GM21367 (cell line): ENCODE measurements at regions not wholly inside any gene's neighbourhood (a gene's known extent, or its start where the extent isn't known, plus 50 kb on each side); places are given as distances from the start of the nearest gene placed in this dataset.

Experiments used
- ATAC-seq: cut with Tn5 transposase; IDR thresholded peaks from one replicate; pipeline ENCODE4 v1.9.1; 2021; ENCODE audit not compliant: unreplicated experiment

DNA sequence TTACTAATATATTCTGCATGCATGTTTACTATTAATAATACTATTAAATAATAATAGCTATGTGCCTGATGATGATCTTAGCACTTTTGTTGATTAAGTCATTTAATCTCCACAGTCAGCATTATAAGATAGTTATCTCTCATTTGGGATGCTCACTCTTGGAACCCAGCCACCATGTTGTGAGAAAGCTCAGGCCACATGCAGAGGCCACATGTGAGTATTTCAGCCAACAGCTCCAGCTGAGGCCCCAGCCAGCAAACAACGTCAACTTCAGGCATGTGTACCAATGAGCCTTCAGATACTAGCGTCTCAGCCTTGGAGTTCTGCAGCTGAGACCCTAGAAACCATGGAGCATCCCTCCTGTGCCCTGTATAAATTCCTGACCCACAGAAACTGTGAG is 798.1 kb upstream of the LRRC4C start:
- no peak for ATAC-seq

DNA sequence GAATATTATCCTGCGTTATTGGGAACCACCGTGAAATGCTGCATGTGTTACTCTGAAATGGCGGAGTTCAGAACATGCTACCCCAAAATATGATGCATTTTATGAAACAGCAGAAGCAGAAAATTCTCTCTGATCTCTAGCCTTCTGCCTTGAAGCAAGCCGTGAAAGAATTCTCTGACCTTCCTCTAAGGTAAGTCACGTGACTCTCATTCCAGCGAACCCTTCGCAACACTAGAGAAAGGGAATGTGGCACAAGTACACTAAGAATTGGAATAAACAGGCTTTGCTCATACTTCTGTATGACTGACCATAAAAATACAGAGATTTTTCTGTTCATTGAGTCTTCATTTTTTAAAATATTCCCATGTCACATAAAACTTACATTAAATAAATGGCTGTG is 805.6 kb upstream of the LRRC4C start:
- no peak for ATAC-seq

DNA sequence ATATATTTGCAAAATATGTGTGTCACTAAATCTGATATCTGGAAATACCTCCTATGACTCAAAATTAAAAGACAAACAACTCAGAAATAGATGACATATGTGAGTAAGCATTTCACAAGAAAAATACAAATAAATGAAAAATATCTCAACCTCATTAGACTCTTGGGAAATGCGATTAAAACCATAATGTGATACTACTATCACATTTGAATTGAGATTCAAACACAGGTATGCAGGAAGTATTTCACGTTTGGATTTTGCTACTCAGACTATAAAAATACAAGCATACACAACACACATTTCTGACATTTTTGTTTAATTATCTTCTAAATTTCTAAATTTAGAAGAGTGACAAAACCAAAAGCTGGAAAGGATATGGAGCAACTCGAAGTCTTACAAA is 811.9 kb upstream of the LRRC4C start:
- no peak for ATAC-seq

DNA sequence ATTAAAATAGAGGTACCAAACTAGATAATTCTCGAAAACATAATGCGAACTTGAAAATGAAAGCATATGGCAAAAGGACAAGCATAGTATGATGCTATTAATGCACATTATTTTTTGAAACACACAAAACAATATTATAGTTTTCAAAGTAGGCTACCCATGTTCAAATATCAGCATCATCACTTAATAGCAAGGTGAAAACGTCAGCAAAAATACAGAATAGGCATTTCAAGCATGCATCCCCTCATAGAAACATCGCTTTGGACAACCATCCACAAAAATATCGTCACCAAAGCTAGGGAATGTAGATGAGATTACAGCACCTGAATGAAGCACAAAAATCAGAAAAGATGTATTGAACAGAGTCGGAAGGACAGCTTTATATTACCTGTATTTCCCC is 814.5 kb upstream of the LRRC4C start:
- ATAC-seq: no peak

DNA sequence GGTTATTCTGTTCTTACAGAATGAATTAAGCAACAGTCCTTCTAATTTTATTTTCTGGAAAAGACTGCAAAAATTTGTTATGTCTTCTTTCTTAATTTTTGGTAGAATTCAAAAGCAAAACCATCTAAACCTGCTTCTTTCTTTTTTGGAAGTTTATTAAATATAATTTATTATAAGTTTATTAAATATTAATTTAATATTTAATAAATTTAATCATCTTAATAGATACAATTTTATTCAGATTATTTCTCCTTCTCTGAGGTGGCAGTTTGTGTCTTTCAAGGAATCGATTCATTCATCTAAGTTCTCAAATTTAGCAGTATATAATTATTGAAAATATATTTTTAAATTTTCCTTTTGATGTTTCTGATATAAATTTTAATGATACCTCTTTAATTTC is 837.5 kb upstream of the LRRC4C start:
- no peak for ATAC-seq

DNA sequence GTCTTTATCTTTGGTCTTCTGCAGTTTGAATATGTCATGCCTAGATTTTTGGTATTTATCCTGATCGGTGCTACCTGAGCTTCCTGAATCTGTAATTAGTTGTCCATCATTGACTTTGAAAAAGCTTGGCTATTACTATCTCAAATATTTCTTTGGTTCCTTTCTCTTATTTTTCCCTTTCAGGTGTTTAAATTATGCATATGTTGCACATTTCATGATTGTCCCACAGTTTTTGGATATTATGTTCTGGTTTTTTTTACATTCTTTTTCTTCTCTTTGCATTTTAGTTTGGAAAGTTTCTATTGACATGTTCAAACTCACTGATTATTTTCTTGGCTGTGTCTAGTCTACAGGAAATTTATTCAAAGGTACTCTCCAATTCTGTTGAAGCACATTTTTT is 840.3 kb upstream of the LRRC4C start:
- no peak for ATAC-seq

DNA sequence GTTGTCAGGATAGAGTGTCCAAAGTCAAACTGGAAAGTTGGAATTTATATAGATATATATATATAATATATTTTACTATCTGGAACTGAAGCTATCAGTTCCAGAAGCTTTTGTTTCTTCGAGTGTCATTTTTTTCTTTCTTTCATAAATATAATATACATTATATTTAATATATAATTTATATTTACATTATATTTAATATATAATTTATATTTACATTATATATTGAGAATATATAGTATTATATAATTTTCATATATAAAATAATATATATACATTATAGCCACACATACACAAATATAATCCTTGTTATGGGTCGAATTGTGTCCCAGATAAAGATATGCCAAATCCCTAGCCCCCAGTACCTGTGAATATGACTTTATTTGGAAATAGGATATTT is 842.3 kb upstream of the LRRC4C start:
- no peak for ATAC-seq

DNA sequence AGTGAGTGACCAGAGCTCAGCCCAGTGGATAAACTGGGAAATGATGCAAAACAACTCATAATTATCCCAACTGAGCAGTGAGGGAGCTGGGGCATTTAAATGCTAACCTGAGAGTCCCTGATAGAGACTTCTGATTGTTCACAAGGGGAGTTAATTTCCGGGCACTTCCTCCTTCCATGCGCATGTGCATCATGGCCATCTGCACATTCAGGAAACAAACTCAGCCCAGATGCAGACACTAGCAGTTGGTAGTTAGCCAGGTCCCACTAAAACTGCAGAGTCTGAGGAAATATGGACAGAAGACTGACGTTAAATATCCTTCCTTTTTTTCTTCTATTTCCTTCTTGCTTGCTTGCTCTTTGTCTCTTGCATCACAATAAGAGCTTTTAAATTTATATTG is 852.1 kb upstream of the LRRC4C start:
- no peak for ATAC-seq

DNA sequence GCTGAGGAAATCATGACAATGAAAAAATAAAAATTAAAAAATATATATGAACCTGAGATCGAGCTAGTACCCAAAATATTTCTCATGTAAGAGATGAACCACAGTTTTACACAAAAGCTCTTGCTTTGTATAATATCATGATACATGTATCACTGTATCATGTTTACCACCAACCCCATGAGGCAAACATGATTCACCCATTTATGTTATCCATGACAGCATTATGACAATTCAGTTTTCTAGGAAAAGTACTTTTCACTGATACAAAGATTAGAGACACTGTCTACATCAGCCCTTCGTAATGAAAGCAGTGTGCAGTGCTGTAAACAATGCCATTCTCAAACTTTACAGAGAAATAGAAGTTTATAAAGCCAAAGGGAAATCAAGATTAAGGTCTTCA is 852.5 kb upstream of the LRRC4C start:
- ATAC-seq: no peak

DNA sequence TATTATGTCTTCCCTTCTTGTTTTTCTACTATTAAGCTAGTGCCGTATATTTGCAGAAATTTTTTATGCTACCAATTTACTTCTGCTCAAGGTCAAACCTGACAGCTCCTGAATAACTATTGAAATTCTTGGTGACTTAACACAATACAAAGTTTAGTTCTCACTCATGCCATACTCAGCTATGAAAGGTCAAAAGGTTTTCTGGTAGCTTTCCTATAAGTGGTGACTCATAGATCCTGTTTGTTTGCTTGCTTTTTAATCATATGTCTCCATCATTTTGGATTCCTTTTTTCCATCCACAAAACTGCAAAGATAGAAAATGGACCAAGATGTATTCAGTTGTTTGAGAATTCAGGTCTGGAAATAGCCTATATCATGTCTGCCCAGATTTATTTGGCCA is 855.8 kb upstream of the LRRC4C start:
- ATAC-seq: no peak

DNA sequence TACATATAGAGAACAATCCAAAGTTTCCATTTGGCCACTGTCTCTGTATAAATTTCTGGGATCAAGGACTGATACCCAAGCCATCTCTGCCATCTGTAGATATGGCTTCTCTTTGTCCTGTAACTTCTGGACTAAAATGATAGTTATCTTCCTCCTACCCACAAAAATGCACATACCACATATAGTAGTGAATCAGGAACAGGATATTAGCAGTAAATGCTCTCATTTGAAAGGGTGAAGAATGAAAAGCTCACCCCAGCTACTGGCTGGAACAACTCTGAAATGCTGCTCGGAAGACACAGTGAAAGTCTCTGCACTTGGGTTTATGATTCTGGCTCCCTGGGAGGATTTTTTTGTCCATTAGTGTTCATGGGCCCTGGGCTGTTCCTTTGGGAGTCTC is 856.4 kb upstream of the LRRC4C start:
- ATAC-seq: no peak

DNA sequence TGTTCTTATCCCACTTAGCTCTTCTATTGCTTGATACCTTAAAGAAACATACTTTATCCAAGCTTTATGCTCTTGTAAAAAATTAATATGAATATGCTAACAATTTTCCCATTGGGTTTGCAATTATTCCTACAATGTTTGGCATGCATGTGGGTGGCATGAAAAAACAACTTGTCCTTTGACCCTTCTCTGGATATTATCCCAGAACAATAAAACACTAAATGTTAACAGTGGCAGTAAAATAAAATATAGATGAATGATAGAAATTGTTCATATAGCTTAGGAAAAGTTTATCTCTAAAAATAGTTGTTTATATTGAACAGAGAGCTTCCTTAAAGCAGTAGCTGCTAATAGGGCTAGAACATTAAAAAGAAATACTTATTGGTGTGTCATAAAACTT is 860.5 kb upstream of the LRRC4C start:
- no peak for ATAC-seq

DNA sequence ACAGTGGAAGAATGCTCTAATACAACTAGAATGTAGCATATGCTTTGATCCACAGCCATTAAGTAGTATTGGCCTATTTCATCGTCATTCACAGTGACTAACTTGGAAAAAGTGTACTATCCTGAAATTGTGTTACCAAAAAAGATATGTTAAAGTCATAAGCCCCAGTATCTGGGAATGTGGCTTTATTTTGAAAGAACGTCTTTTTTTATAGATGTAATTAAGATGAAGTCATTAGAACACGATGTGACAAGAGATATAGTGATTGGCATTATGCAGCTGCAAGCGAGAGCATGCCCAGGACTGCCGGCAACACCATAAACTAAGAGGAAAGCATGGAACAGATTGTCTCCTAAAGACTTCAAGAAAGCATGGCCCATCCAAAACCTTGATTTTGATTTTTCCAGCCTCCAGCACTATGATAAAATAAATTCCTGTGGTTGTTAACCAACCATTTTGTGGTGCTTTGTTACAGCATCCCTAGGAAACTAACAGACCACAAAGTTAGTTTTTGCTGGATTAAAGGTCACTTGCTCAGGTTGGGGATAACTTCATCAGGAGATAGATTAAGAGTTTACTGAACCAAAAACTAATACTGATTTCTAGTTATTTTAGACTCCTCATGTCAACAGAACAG is 870.6 kb upstream of the LRRC4C start:
- ATAC-seq: no peak

DNA sequence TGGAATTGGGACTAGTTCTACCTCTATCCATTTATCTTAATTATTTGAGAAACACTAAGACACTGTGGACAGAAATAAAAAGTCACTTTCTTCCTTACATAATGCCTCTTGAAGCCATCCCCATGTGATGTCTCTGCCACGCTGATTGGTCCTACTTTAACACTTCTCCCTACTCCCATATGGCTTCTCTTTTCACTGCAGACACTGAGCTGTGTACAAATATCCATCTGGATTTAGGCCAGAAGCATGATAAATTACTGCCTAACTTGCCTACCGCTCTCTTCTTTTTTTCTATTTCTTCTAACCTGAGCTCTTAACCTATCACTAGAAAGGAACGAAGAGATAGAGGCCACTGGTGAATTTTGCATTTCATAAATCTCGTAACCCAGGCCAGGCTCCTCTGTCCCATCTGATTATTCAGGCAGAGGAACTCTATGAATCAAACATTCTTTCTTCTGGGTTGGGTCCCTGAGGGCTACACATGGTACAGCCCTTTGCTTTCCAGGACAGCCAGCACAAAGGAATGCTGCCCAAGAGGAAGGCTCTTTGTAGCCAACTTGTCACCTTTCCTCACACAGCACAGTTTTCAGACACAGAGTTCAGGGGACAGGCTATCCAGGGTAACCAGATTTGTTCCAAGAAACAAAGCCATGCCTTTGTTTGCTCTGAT is 878.5 kb upstream of the LRRC4C start:
- no peak for ATAC-seq

DNA sequence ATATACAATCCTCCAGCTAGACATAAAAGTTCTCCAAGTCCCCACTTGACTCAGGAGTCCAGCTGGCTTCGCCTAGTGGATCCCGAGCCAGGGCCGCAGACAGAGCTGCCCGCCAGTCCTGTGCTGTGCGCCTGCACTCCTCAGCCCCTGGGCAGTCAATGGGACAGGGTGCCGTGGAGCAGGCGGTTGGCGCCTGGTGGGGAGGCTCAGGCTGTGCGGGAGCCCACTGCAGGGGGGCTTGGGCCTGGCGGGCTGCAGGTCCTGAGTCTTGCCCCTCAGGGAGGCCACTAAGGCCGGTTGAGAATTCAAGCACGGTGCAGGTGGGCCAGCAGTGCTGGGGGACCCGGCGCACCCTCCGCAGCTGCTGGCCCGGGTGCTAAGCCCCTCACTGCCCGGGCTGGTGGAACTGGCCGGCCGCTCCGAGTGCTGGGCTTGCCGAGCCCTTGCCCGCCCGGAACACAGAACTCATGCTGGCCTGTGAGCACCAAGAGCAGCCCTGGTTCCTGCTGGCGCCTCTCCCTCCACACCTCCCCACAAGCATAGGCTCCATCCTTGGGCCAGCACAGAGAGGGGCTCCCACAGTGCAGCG is 884.8 kb upstream of the LRRC4C start:
- ATAC-seq: no peak

DNA sequence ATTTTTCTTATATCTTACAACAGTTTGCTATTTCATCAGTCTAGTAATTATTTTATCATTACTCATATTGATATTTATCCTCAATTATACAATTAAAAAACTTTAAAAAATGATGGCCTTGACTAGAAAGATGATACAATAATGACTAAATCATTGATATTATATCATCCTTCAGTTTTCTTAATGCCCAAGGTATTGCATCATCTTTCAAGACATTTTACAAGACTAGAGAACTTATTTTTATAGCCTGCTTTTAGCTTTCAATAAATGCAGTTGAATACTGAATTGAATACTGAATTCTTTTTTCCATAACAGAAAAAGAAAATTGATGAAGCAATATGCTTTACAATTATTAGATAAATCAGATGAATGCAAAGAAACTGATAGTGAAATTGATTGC is 886.5 kb upstream of the LRRC4C start:
- ATAC-seq: no peak

DNA sequence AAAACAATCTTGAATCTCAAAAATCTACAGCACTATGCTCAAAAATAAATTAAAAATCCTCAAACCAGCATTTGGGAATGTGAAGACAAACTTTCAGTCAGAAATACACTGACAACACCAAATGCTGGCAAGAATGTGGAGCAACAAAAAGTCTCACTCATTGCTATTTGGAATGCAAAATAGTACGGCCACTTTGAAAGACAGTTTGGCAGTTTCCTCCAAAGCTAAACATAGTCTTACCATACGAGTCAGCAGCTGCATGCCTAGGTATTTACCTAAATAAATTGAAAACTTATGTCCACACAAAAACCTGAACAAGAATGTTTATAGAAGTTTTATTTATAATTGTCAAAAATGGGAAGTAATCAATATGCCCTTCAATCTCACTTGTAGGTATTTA is 904.2 kb upstream of the LRRC4C start:
- ATAC-seq: no peak

DNA sequence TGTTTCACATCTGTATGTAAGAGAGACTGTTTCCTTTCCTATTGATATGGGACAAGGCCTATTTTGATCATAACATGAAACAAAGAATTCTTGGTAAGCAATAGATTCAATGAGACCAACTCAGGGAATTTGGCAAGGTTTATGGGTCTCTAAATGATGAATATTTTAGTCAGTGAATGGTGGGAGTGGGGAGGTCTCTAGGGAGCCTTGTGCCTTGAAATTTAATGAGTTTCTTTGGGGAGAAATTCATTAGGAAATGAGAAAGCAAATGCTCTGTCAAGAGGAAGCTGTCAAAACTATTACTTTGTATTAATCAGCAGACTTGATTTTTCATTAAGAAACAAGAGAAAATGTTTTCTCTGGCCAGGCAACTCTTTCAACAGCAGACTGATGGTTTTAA is 921.7 kb upstream of the API5 start:
- no peak for ATAC-seq

DNA sequence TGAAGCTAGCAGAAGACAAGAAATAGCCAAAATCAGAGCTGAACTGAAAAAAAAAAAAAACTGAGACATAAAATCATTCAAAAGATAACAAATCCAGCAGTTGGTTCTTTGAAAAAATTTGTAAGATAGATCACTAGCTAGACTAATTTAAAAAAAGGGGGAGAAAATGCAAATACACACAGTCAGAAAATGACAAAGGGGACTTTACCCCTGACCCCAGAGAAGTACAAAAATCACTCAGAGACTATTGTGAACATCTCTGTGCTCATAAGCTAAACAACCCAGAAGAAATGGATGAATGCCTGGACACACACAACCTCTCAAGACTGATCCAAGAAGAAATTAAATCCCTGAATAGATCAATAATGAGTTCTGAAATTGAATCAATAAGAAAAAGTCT is 914.3 kb upstream of the API5 start:
- ATAC-seq: no peak

DNA sequence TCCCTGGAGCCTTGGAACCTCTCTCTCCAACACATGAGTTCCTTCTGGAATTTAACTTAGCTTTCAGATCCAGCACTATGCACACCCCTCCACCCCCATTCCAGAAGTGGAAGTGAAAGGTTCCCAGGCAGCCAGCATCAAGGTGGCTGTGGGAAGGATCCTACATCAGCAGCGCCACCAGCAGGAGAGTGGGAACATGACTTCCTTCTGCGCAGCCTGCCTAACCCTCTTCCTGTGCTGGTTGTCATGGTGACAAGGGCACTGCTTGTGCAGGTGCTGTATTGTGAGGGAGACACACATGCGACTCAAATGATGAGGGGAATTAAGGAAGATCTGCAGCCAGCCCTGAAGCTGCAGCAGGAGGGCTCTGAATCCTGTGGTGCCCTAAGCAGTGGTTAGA is 904.5 kb upstream of the API5 start:
- no peak for ATAC-seq

DNA sequence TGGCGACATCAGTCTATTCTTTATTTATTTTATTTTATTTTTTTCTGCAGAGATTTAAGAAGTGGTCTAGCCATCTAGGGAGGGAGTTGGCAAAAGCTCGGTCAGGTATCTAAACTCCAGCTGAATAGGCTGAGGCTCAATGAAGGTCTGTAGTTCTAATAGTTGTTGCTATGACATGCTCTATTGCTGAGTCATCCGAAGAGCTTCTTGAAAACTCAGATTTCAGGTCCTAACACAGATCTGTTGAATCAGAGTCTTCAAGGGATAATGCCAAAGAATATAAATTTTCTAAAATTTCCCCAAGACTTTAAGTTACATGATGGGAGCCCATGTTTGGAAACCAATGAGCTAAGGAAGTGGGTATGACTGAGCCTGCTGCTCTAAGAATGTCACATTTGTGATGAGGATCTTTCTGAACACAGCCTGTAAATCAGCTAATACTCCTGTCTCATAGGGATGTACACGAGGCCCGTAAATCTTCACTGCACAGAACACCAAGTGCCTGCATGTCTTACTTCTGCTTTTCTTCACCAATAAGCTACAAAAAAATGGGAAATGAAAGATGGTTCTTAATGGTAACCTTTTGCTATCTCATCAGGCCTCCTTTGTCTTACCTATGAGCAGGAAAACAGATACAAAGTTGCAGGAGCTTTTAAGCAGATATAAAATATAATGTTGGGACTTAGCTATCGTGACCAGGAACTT is 901.4 kb upstream of the API5 start:
- ATAC-seq: no peak

DNA sequence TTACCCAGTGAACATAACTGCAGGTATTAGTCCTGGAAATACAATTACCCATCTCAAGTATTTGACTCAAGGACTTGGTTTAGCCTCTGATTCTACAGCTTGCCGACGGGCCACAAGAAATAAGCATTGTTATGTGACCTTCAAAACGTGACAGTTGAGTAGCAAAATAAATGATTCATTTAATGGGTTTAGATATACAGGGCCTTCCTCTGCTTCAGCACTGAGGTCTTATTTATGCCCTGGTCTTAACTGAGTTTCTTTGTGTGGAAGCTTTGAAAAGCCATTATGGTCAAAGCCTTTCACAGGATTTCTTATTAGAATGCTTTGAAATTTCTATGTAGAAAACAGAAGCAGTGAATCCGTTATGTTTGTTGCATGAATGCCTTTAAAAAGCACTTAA is 899.2 kb upstream of the API5 start:
- ATAC-seq: no peak
